ENCODE measurements at regions not wholly inside any gene's neighbourhood (a gene's known extent, or its start where the extent isn't known, plus 50 kb on each side); places are given as distances from the start of the nearest gene placed in this dataset.

DNA sequence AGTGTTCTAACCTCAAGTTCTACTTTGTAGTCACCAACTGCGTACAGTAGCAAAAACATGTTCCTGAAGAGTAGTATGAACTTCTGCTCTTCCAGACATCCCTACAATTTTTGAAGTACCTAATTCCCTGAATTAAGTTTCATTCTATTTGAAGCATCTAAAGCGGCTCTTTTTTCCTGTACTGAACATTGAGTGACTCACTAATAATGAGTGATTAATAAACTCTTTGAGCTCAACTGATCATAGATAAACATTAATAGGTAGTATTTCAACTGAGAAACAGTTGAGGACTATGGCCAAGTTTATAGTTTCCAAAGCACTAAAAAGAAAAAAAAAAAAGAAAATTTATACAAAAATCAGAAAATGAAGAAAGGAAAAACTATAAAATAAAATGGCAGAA lies 683.1 kb downstream of the LTN1 start:
- no peak for DNase-seq (ENCODE audit: low spot score)
- no peak for TF ChIP-seq CTCF (IDR thresholded peaks at IDR 0.05; ENCODE audit: borderline replicate concordance, control extremely low read depth, extremely low read depth, insufficient read depth, missing control alignments)
- in situ Hi-C loops (cut with MboI; ENCODE audit: low sequenced_read_pairs, unreplicated experiment), result no loop called here

GRCh38 chr21:28308516-28308915 lies 684.2 kb downstream of the LTN1 start:
- DNase-seq (ENCODE audit: low spot score), result no peak
- TF ChIP-seq CTCF (IDR thresholded peaks at IDR 0.05; ENCODE audit: borderline replicate concordance, control extremely low read depth, extremely low read depth, insufficient read depth, missing control alignments), result no peak

GRCh38 chr21:28299946-28300345 lies 692.7 kb downstream of the LTN1 start:
- TF ChIP-seq CTCF (IDR thresholded peaks at IDR 0.05; ENCODE audit: borderline replicate concordance, control extremely low read depth, extremely low read depth, insufficient read depth, missing control alignments), result no peak
- DNase-seq (ENCODE audit: low spot score), result no peak
- in situ Hi-C loops (cut with MboI; ENCODE audit: low sequenced_read_pairs, unreplicated experiment), result no loop called here

More at GRCh38 chr21:28308516-28308915, 684.2 kb downstream of the LTN1 start:
- in situ Hi-C loops (cut with MboI; ENCODE audit: low sequenced_read_pairs, unreplicated experiment), result no loop called here

DNA sequence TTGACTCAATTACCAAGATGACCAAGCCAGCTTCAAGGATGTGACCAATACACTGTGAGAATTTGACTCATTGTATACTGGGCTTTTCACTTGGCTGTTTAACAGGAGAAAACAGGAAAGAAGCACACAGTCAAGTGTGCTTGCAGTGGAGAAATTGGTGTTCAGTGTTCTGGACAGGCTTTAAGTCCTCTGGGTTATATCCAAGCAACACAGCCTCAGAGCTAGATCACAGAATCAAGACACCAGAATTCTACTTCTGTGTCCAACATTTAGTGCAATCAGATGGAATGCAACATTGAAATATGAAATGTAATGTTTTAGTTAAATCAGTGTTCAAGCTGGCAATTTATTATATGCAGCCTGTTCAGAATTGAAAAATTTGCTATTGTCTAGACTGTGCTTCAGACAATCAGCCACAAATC lies 694.4 kb downstream of the LTN1 start:
- in situ Hi-C loops (cut with MboI; ENCODE audit: low sequenced_read_pairs, unreplicated experiment), result no loop called here
- DNase-seq (ENCODE audit: low spot score), result no peak
- TF ChIP-seq CTCF (IDR thresholded peaks at IDR 0.05; ENCODE audit: borderline replicate concordance, control extremely low read depth, extremely low read depth, insufficient read depth, missing control alignments), result no peak

- in situ Hi-C loops (cut with MboI; ENCODE audit: low sequenced_read_pairs, unreplicated experiment), result no loop called here
- DNase-seq (ENCODE audit: low spot score), result no peak
- no peak for TF ChIP-seq CTCF (IDR thresholded peaks at IDR 0.05; ENCODE audit: borderline replicate concordance, control extremely low read depth, extremely low read depth, insufficient read depth, missing control alignments)
Observed at GRCh38 chr21:28294051-28294450, 698.6 kb downstream of the LTN1 start.

GRCh38 chr21:28283641-28284490 lies 708.8 kb downstream of the LTN1 start:
- DNase-seq (ENCODE audit: low spot score), result no peak
- in situ Hi-C loops (cut with MboI; ENCODE audit: low sequenced_read_pairs, unreplicated experiment), result no loop called here
- TF ChIP-seq CTCF (IDR thresholded peaks at IDR 0.05; ENCODE audit: borderline replicate concordance, control extremely low read depth, extremely low read depth, insufficient read depth, missing control alignments), result no peak
